Kidney (tissue), 13 donors: ENCODE measurements at regions not wholly inside any gene's neighbourhood (a gene's known extent, or its start where the extent isn't known, plus 50 kb on each side); places are given as distances from the start of the nearest gene placed in this dataset.

Source experiments
- DNase-seq, 5 donors: peaks; one replicate each; pipeline ENCODE4 v3.0.0-alpha.2; 2013 to 2020
- FAIRE-seq: peaks from 2 replicates; lab custom pipeline; 2012; peaks lifted over from hg19 to GRCh38; lab: Jason Lieb, UNC
- H3K27ac ChIP-seq, 2 donors: one replicate each; pipeline ENCODE4 v1.7.0; 2013; ENCODE audit warnings: low read depth in 2 of 2, low read length in 2 of 2, inconsistent platforms in 1 of 2
- H3K27me3 ChIP-seq: one replicate; pipeline ENCODE4 v1.7.1; 2013; ENCODE audit warnings: low read length, inconsistent platforms; ENCODE audit not compliant: control insufficient read depth, insufficient read depth
- H3K36me3 ChIP-seq, 3 donors: one replicate each; pipeline versions ENCODE4 v1.7.0 to v1.7.1; 2013; ENCODE audit warnings: low read length in 3 of 3, control low read depth in 1 of 3, inconsistent platforms in 1 of 3; ENCODE audit not compliant: insufficient read depth in 3 of 3, control insufficient read depth in 2 of 3
- H3K4me1 ChIP-seq, 3 donors: one replicate each; pipeline versions ENCODE4 v1.7.0 to v1.7.1; 2013; ENCODE audit warnings: low read length in 3 of 3, inconsistent platforms in 1 of 3, low read depth in 1 of 3; ENCODE audit not compliant: control insufficient read depth in 2 of 3, insufficient read depth in 2 of 3
- H3K4me3 ChIP-seq, 3 donors: one replicate each; pipeline versions ENCODE4 v1.7.0 to v1.8.1; 2013; ENCODE audit warnings: low read length in 3 of 3, control low read depth in 1 of 3, inconsistent platforms in 1 of 3
- H3K9ac ChIP-seq, 3 donors: one replicate each; pipeline versions ENCODE4 v1.7.0 to v1.7.1; 2013; ENCODE audit warnings: low read length in 3 of 3, control low read depth in 1 of 3, inconsistent platforms in 1 of 3
- H3K9me3 ChIP-seq, 3 donors: one replicate each; pipeline versions ENCODE4 v1.7.0 to v1.7.1; 2013; ENCODE audit warnings: low read length in 3 of 3, control low read depth in 1 of 3, inconsistent platforms in 1 of 3; ENCODE audit not compliant: control insufficient read depth in 2 of 3, insufficient read depth in 1 of 3
- CTCF ChIP-seq: IDR thresholded peaks from 3 replicates; pipeline ENCODE4 v1.5.1; 2012; ENCODE audit warnings: mild to moderate bottlenecking, moderate library complexity, borderline replicate concordance; ENCODE audit not compliant: insufficient read depth; ENCODE audit errors: extremely low read depth
- intact Hi-C: fragments of 100-400 bp; cut with DNase I; formaldehyde crosslinking; loops from one replicate; pipeline ENCODE4 v1.11.1; 2022
- donor health status: control.
- donor health status: control.
- donor health status: control.
- donor health status: control.
- donor health status: control.
- donor health status: DM: yes; HTN: yes; CAD: no.
- donor health status: Normal renal cell carcinoma (clear cell type).

DNA sequence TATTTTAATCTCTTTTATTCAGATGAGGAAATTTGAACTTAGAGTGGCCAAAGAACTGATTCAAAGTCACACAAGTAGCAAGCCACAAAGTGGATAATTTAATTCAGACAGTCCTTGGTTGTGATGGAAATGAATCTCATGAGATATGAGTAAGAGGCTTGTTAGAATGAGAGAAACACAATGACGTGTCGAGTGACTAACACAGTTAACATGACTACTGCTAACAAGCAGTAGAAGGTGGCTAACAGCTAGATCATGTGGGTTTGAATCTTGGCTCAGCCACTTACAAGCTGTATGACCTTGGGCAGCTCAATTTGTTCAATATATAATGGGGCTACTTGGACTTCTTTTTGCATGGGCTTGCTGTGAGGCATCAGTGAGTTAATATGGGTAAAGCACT is 104.5 kb upstream of the LMO4 start:
- Histone ChIP-seq H3K27me3 (no peaks in the 10 kb centered on the region), H3K9ac (no peak overlapping the region), H3K27ac (no peak overlapping the region), H3K36me3 (no peaks in the 10 kb centered on the region), H3K4me3 (no peak overlapping the region), H3K4me1 (peaks cover 0 to 9% (median 0%) of the 10 kb centered on the region in 3 donors), H3K9me3 (no peaks in the 10 kb centered on the region)
- intact Hi-C loops, result no loop called here
- no peak for DNase-seq
- FAIRE-seq, result no peak
- TF ChIP-seq CTCF, result no peak

GRCh38 chr1:87225171-87225570 is 103.5 kb upstream of the LMO4 start:
- Histone ChIP-seq H3K9ac (no peak overlapping the region), H3K4me3 (no peak overlapping the region), H3K9me3 (no peaks in the 10 kb centered on the region), H3K27ac (peak overlapping the region in 1 of 2 donors; percentile 15), H3K27me3 (no peaks in the 10 kb centered on the region), H3K36me3 (no peaks in the 10 kb centered on the region), H3K4me1 (peaks cover 0 to 9% (median 0%) of the 10 kb centered on the region in 3 donors)
- TF ChIP-seq CTCF, result no peak
- intact Hi-C loops, result no loop called here
- no peak for FAIRE-seq
- no peak for DNase-seq

DNA sequence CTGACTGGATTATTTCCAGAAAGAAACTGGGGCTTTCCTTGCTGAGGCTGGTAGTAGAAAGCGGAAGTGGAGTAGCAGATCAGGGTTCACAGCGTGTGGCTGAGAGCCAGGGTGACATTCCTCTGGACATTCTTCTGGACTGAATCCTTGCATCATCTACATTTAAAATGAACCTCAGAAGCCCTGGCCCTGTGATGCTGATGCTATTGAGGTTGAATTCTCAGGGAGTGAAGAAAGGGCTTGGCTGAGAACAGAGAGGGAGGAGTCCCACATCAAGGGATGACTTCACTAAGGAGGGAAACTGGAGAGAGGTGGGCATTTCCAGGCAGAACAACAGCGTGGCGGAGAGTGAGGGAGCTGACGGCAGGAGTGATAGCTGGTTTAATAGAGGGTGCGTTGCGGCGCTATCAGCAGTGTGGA is 102.3 kb upstream of the LMO4 start:
- Histone ChIP-seq H3K36me3 (no peaks in the 10 kb centered on the region), H3K27ac (peak overlapping the region; percentile 58 to 63), H3K4me1 (peaks cover 0 to 9% (median 0%) of the 10 kb centered on the region in 3 donors), H3K9ac (no peak overlapping the region), H3K4me3 (no peak overlapping the region), H3K9me3 (no peaks in the 10 kb centered on the region), H3K27me3 (no peaks in the 10 kb centered on the region)
- TF ChIP-seq CTCF, result no peak
- FAIRE-seq (peak; percentile 78), DNase-seq (peak; percentile 45 to 95 (median 78))
- intact Hi-C loops, result no loop called here

DNA sequence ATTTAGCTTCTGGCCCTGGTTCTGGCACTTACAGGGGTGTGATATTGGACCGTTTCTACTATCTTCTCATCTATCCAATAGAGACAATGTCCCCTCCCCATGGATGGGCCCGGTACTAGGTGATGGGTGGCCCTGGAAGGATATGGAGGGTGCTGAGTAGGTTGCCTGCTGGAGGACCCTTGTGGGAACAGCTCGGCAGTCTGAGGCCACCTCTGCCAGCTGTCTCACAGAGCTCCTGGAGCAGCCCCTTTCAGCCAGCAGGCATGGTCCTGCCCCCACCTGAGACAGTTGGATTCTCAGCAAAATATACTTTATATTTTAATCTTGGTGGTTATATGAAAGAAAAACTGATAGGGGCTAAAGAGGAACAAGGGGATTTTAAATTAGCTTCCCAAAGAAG is 101.0 kb upstream of the LMO4 start:
- no peak for TF ChIP-seq CTCF
- Histone ChIP-seq H3K4me3 (no peak overlapping the region), H3K27me3 (no peaks in the 10 kb centered on the region), H3K9ac (no peak overlapping the region), H3K4me1 (peaks cover 0 to 9% (median 0%) of the 10 kb centered on the region in 3 donors), H3K27ac (no peak overlapping the region), H3K36me3 (no peaks in the 10 kb centered on the region), H3K9me3 (no peaks in the 10 kb centered on the region)
- intact Hi-C loops, result no loop called here
- DNase-seq, result no peak
- FAIRE-seq, result no peak
